ENCODE measurements at regions not wholly inside any gene's neighbourhood (a gene's known extent, or its start where the extent isn't known, plus 50 kb on each side); places are given as distances from the start of the nearest gene placed in this dataset.

GRCh38 chr5:6216471-6217075, 161.8 kb downstream of the MED10 start:
- H3K36me3 ChIP-seq (ENCODE audit: control insufficient read depth, insufficient read depth, low read length) = no peaks in the 10 kb centered on the region
- DNase-seq (ENCODE audit: extremely low read depth, insufficient read length) = no peak
- TF ChIP-seq, protein P1, sequence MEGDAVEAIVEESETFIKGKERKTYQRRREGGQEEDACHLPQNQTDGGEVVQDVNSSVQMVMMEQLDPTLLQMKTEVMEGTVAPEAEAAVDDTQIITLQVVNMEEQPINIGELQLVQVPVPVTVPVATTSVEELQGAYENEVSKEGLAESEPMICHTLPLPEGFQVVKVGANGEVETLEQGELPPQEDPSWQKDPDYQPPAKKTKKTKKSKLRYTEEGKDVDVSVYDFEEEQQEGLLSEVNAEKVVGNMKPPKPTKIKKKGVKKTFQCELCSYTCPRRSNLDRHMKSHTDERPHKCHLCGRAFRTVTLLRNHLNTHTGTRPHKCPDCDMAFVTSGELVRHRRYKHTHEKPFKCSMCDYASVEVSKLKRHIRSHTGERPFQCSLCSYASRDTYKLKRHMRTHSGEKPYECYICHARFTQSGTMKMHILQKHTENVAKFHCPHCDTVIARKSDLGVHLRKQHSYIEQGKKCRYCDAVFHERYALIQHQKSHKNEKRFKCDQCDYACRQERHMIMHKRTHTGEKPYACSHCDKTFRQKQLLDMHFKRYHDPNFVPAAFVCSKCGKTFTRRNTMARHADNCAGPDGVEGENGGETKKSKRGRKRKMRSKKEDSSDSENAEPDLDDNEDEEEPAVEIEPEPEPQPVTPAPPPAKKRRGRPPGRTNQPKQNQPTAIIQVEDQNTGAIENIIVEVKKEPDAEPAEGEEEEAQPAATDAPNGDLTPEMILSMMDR (IDR thresholded peaks at IDR 0.05; ENCODE audit: insufficient read depth, low read length, poor library complexity, severe bottlenecking) = no peak
- no peak overlapping the region for H3K4me3 ChIP-seq (replicated peaks; ENCODE audit: low read depth, low read length)
- no peaks in the 10 kb centered on the region; the same call in 1 of the 2 replicates for H3K27me3 ChIP-seq (replicated peaks; ENCODE audit: control insufficient read depth, insufficient read depth, low read length)

GRCh38 chr5:6215891-6216290, 162.5 kb downstream of the MED10 start:
- DNase-seq (ENCODE audit: extremely low read depth, insufficient read length) = no peak
- Histone ChIP-seq H3K36me3 (ENCODE audit: control insufficient read depth, insufficient read depth, low read length) (no peaks in the 10 kb centered on the region), H3K4me3 (replicated peaks; ENCODE audit: low read depth, low read length) (no peak overlapping the region), H3K27me3 (replicated peaks; ENCODE audit: control insufficient read depth, insufficient read depth, low read length) (no peaks in the 10 kb centered on the region; the same call in 1 of the 2 replicates)
- TF ChIP-seq, protein P1 (IDR thresholded peaks at IDR 0.05; ENCODE audit: insufficient read depth, low read length, poor library complexity, severe bottlenecking) = no peak

- Histone ChIP-seq H3K36me3 (ENCODE audit: control insufficient read depth, insufficient read depth, low read length) (no peaks in the 10 kb centered on the region), H3K27me3 (replicated peaks; ENCODE audit: control insufficient read depth, insufficient read depth, low read length) (no peaks in the 10 kb centered on the region), H3K4me3 (replicated peaks; ENCODE audit: low read depth, low read length) (no peak overlapping the region)
- TF ChIP-seq, protein P1 (IDR thresholded peaks at IDR 0.05; ENCODE audit: insufficient read depth, low read length, poor library complexity, severe bottlenecking) = no peak
- no peak for DNase-seq (ENCODE audit: extremely low read depth, insufficient read length)
Observed at GRCh38 chr5:6212244-6212643, 166.1 kb downstream of the MED10 start.

DNA sequence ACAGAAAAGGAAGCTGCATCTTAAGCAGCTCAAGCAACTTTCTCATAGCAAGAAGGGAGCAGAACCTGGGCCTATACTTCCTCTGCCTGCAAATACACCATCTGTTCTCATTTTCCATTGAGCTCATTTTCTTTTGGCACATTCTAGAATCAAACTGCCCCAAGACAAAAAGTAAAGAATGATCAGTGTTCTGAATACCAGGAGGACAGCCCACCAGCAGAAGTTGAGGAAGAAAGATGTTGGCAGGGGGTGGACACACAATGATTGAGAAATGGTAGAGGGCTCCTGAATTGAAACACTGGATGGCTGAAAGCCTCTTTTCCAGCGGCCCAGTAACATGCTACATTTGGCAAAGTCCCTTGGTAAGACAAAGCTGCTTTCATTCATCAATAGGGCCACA, 171.8 kb downstream of the MED10 start:
- H3K4me3 ChIP-seq (replicated peaks; ENCODE audit: low read depth, low read length) = no peak overlapping the region
- no peaks in the 10 kb centered on the region for H3K27me3 ChIP-seq (replicated peaks; ENCODE audit: control insufficient read depth, insufficient read depth, low read length)
- TF ChIP-seq, protein P1 (IDR thresholded peaks at IDR 0.05; ENCODE audit: insufficient read depth, low read length, poor library complexity, severe bottlenecking) = no peak
- H3K36me3 ChIP-seq (ENCODE audit: control insufficient read depth, insufficient read depth, low read length) = no peaks in the 10 kb centered on the region
- DNase-seq (ENCODE audit: extremely low read depth, insufficient read length) = no peak

DNA sequence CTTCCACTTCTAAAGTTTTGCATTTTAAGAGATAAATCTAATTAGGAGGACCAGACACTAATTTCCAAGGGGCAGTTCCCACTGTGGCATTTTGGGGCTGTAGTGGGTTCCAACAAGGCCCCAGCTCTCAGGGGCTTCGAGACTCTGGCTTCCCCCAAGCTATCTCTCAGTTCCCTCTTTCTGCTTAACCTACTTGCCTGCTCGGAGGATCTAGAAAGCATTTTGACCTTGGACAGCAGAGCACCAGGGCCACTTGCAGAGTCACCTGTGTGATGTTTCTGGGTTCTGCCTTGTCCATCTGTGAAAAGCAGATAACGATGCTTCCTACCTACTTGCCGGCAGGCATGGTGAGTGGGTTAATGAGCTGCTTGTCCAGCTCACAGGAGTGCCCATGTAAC, 175.4 kb downstream of the MED10 start:
- no peaks in the 10 kb centered on the region for H3K27me3 ChIP-seq (replicated peaks; ENCODE audit: control insufficient read depth, insufficient read depth, low read length)
- no peak overlapping the region for H3K4me3 ChIP-seq (replicated peaks; ENCODE audit: low read depth, low read length)
- DNase-seq (ENCODE audit: extremely low read depth, insufficient read length) = no peak
- TF ChIP-seq, protein P1 (IDR thresholded peaks at IDR 0.05; ENCODE audit: insufficient read depth, low read length, poor library complexity, severe bottlenecking) = no peak
- H3K36me3 ChIP-seq (ENCODE audit: control insufficient read depth, insufficient read depth, low read length) = no peaks in the 10 kb centered on the region
